Ishikawa (cell line): ENCODE measurements at regions not wholly inside any gene's neighbourhood (a gene's known extent, or its start where the extent isn't known, plus 50 kb on each side); places are given as distances from the start of the nearest gene placed in this dataset.

Source experiments
- CEBPB ChIP-seq: IDR thresholded peaks from 2 replicates; pipeline ENCODE4 v1.6.1; 2012
- CREB1 ChIP-seq: IDR thresholded peaks from 2 replicates; pipeline ENCODE4 v1.6.1; 2012; ENCODE audit warnings: low read depth
- EGR1 ChIP-seq: IDR thresholded peaks from 2 replicates; pipeline ENCODE4 v1.6.1; 2012
- EP300 ChIP-seq: IDR thresholded peaks from 2 replicates; pipeline ENCODE4 v1.6.1; 2012; ENCODE audit warnings: borderline replicate concordance
- FOXM1 ChIP-seq: IDR thresholded peaks from 2 replicates; pipeline ENCODE4 v1.6.1; 2012; ENCODE audit warnings: low read depth, borderline replicate concordance
- NFIC ChIP-seq: IDR thresholded peaks from 2 replicates; pipeline ENCODE4 v1.6.1; 2012
- RAD21 ChIP-seq: IDR thresholded peaks from 2 replicates; pipeline ENCODE4 v1.6.1; 2012; ENCODE audit warnings: low read depth
- TAF1 ChIP-seq: IDR thresholded peaks from 2 replicates; pipeline ENCODE4 v1.6.1; 2012; ENCODE audit warnings: low read depth, mild to moderate bottlenecking
- TCF12 ChIP-seq: IDR thresholded peaks from 2 replicates; pipeline ENCODE4 v1.6.1; 2012; ENCODE audit warnings: low read depth
- TEAD4 ChIP-seq: IDR thresholded peaks from 2 replicates; pipeline ENCODE4 v1.6.1; 2012
- YY1 ChIP-seq: IDR thresholded peaks from 2 replicates; pipeline ENCODE4 v1.6.1; 2012; ENCODE audit warnings: low read depth
- ZBTB7A ChIP-seq: IDR thresholded peaks from 2 replicates; pipeline ENCODE4 v1.6.1; 2012; ENCODE audit warnings: low read depth
- TF ChIP-seq, protein P1 (sequence below): IDR thresholded peaks from 2 replicates; pipeline ENCODE4 v1.6.1; 2012; ENCODE audit warnings: low read depth, mild to moderate bottlenecking
- TF ChIP-seq, protein P2 (sequence below): IDR thresholded peaks from 2 replicates; pipeline ENCODE4 v1.6.1; 2012
- TF ChIP-seq, protein P3 (sequence below): IDR thresholded peaks from 2 replicates; pipeline ENCODE4 v1.6.1; 2012

DNA sequence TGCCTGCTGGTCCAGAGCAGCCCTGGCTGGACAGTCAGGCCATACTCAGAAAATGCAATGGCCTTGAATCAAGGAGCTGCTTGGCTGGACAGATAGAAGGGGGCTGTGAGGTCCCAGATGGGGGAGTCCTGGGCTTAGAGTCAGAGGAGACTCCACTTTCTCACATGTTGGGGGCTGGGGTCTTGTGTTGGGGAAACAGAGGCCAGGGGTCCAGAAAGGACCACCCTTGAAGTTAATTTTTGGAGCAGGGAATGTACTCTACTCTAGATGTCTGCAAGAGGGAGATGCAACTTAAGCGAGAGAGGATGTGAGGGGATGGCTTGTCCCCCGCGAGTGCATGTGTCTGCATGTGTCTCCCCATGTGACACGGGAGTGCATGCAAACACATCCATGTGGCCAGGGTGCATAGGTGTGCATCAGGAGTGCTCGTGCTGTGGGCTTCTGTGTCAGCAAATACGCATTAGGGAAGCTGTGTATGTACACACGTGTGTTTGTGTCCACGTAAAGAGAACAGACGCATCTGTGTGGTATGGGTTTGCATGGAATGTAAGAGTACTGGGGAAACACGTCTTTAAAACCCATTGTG lies 303.2 kb downstream of the MYCN start:
- TF ChIP-seq NFIC (no peak), TEAD4 (no peak), CREB1 (no peak), YY1 (no peak), FOXM1 (no peak), TCF12 (no peak), TAF1 (no peak), EP300 (no peak), EGR1 (no peak), RAD21 (no peak), ZBTB7A (no peak), CEBPB (no peak)
- TF ChIP-seq, protein P1, sequence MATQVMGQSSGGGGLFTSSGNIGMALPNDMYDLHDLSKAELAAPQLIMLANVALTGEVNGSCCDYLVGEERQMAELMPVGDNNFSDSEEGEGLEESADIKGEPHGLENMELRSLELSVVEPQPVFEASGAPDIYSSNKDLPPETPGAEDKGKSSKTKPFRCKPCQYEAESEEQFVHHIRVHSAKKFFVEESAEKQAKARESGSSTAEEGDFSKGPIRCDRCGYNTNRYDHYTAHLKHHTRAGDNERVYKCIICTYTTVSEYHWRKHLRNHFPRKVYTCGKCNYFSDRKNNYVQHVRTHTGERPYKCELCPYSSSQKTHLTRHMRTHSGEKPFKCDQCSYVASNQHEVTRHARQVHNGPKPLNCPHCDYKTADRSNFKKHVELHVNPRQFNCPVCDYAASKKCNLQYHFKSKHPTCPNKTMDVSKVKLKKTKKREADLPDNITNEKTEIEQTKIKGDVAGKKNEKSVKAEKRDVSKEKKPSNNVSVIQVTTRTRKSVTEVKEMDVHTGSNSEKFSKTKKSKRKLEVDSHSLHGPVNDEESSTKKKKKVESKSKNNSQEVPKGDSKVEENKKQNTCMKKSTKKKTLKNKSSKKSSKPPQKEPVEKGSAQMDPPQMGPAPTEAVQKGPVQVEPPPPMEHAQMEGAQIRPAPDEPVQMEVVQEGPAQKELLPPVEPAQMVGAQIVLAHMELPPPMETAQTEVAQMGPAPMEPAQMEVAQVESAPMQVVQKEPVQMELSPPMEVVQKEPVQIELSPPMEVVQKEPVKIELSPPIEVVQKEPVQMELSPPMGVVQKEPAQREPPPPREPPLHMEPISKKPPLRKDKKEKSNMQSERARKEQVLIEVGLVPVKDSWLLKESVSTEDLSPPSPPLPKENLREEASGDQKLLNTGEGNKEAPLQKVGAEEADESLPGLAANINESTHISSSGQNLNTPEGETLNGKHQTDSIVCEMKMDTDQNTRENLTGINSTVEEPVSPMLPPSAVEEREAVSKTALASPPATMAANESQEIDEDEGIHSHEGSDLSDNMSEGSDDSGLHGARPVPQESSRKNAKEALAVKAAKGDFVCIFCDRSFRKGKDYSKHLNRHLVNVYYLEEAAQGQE, result no peak
- TF ChIP-seq, protein P2, sequence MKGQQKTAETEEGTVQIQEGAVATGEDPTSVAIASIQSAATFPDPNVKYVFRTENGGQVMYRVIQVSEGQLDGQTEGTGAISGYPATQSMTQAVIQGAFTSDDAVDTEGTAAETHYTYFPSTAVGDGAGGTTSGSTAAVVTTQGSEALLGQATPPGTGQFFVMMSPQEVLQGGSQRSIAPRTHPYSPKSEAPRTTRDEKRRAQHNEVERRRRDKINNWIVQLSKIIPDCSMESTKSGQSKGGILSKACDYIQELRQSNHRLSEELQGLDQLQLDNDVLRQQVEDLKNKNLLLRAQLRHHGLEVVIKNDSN, result no peak
- TF ChIP-seq, protein P3, sequence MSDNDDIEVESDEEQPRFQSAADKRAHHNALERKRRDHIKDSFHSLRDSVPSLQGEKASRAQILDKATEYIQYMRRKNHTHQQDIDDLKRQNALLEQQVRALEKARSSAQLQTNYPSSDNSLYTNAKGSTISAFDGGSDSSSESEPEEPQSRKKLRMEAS, result no peak

DNA sequence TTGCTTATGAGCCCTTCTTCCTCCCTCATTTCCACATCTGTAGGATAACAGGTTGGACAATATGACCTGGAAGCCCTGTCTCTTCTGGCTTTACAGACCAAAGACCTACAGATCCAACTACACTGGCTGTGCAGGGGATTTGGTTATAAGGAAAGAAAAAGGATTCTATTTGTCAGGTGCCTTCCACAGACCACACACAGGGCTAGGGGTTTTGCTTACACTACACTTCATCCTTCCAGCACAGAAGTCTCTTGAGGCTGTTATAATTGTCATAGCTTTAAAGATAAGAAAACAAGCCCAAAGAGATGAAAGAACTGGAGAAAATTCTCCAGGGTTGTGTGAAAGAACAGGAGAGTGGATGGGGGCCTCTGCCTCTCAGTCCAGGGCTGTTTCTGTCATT lies 302.6 kb downstream of the MYCN start:
- TF ChIP-seq, protein P1, result no peak
- TF ChIP-seq CREB1 (no peak), RAD21 (no peak), TCF12 (no peak), TEAD4 (no peak), ZBTB7A (no peak), FOXM1 (no peak), CEBPB (no peak)

DNA sequence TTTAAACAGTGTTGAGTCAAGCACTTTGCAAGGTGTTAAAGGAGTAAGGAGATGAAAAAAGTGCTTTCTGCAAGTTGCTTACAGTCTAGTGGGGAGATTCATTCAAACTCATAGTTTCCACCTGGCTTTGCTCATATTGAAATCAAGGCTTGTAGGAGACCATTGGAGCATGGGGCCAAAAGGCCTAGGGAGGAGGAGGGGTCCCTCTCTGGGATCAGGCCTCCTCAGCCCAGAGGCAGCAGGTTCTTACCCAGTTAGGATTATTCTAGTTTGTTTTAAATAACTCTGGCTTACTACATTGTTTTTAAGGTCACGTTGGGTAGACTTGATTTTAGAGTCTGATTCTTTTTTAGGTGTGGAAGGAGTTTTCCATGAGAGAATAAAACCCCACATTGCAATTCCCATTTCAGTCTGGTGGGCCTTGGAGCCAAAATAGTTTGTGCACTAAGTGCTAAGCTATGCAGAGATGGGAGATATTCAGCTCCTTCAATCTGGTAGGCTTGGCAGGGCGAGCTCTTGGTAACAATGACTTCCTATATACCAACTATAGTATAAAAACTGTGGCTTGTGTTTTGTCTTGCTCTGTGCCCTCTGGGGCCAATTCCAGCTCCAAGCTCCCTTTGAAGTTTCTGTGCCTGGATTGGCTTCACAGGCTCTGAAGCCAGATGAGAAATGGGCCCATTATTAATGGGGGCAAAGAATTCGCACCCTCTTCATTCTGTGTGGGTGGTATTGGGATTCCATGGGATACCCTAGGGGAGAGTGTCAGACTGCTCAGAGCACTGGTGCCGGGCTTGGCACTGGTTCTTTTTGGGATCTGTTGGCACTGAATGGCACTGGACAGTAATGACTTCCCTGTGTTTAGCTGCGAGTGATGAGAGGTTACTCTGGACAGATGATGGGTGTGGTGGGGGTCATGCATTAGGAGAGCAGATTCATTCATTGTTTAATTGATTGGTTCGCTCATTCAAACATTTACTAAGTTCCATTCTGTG lies 301.1 kb downstream of the MYCN start:
- TF ChIP-seq TCF12, result no peak
- no peak for TF ChIP-seq TEAD4
- TF ChIP-seq FOXM1, result no peak
- no peak for TF ChIP-seq NFIC
- no peak for TF ChIP-seq EGR1
- no peak for TF ChIP-seq TAF1

DNA sequence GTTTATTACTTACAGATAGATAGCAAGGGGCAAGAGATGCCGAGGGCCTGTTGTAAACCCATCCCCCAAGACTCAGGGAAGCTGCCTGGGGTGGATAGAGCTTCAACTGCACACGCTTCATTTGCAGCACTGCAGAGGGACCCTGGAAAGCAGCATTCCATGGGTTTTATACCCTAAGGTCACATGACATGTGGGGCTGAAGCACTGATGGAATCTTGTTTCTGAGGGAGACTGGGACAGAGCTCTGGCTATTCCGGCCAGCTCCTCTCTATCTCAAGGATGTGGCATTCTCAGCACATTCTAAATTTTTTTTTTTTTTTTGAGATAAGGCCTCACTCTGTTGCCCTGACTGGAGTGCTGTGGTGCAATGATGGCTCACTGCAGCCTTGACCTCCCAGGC lies 300.1 kb downstream of the MYCN start:
- TF ChIP-seq FOXM1 (no peak), CEBPB (no peak), TAF1 (no peak)

DNA sequence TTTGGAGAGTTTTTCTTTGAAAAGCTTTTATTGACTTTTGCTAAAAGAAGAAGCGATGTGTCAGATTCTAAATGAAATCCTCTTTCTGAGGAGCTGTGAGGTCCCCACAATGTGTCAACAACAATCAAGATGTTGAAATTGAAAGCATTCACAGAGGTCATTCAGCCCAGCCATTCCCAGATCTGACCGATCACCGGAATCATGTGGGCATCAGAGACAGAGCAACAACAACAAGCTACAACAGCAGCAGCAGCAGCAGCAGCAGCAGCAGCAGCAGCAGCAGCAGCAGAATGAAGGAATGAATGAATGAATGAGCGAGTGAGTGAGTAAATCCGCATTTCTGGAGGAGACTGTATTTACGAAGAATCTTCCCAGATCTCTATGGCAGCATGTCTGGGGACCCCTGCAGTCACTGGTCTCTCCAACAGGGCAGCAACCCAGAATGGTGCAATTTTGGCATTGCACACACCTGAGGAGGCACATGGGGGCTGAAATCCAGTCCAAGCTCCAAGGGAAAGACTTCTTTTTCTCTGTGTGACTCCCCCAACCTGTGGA lies 299.0 kb downstream of the MYCN start:
- TF ChIP-seq ZBTB7A, result no peak
- TF ChIP-seq, protein P2, result no peak
- TF ChIP-seq EP300, result no peak
- no peak for TF ChIP-seq CEBPB
- TF ChIP-seq, protein P3, result no peak
- no peak for TF ChIP-seq FOXM1
- no peak for TF ChIP-seq TCF12
- TF ChIP-seq TAF1, result no peak
- TF ChIP-seq, protein P1, result no peak
- TF ChIP-seq YY1, result no peak
- no peak for TF ChIP-seq RAD21
- no peak for TF ChIP-seq EGR1
- TF ChIP-seq NFIC, result no peak
- no peak for TF ChIP-seq CREB1
- TF ChIP-seq TEAD4, result no peak
